Kidney (tissue), 13 donors: ENCODE measurements at regions not wholly inside any gene's neighbourhood (a gene's known extent, or its start where the extent isn't known, plus 50 kb on each side); places are given as distances from the start of the nearest gene placed in this dataset.

Source experiments
- DNase-seq, 5 donors: peaks; one replicate each; pipeline ENCODE4 v3.0.0-alpha.2; 2013 to 2020
- FAIRE-seq: peaks from 2 replicates; lab custom pipeline; 2012; peaks lifted over from hg19 to GRCh38; lab: Jason Lieb, UNC
- H3K27ac ChIP-seq, 2 donors: one replicate each; pipeline ENCODE4 v1.7.0; 2013; ENCODE audit warnings: low read depth in 2 of 2, low read length in 2 of 2, inconsistent platforms in 1 of 2
- H3K27me3 ChIP-seq: one replicate; pipeline ENCODE4 v1.7.1; 2013; ENCODE audit warnings: low read length, inconsistent platforms; ENCODE audit not compliant: control insufficient read depth, insufficient read depth
- H3K36me3 ChIP-seq, 3 donors: one replicate each; pipeline versions ENCODE4 v1.7.0 to v1.7.1; 2013; ENCODE audit warnings: low read length in 3 of 3, control low read depth in 1 of 3, inconsistent platforms in 1 of 3; ENCODE audit not compliant: insufficient read depth in 3 of 3, control insufficient read depth in 2 of 3
- H3K4me1 ChIP-seq, 3 donors: one replicate each; pipeline versions ENCODE4 v1.7.0 to v1.7.1; 2013; ENCODE audit warnings: low read length in 3 of 3, inconsistent platforms in 1 of 3, low read depth in 1 of 3; ENCODE audit not compliant: control insufficient read depth in 2 of 3, insufficient read depth in 2 of 3
- H3K4me3 ChIP-seq, 3 donors: one replicate each; pipeline versions ENCODE4 v1.7.0 to v1.8.1; 2013; ENCODE audit warnings: low read length in 3 of 3, control low read depth in 1 of 3, inconsistent platforms in 1 of 3
- H3K9ac ChIP-seq, 3 donors: one replicate each; pipeline versions ENCODE4 v1.7.0 to v1.7.1; 2013; ENCODE audit warnings: low read length in 3 of 3, control low read depth in 1 of 3, inconsistent platforms in 1 of 3
- H3K9me3 ChIP-seq, 3 donors: one replicate each; pipeline versions ENCODE4 v1.7.0 to v1.7.1; 2013; ENCODE audit warnings: low read length in 3 of 3, control low read depth in 1 of 3, inconsistent platforms in 1 of 3; ENCODE audit not compliant: control insufficient read depth in 2 of 3, insufficient read depth in 1 of 3
- CTCF ChIP-seq: IDR thresholded peaks from 3 replicates; pipeline ENCODE4 v1.5.1; 2012; ENCODE audit warnings: mild to moderate bottlenecking, moderate library complexity, borderline replicate concordance; ENCODE audit not compliant: insufficient read depth; ENCODE audit errors: extremely low read depth
- intact Hi-C: fragments of 100-400 bp; cut with DNase I; formaldehyde crosslinking; loops from one replicate; pipeline ENCODE4 v1.11.1; 2022
- donor health status: control.
- donor health status: control.
- donor health status: control.
- donor health status: control.
- donor health status: control.
- donor health status: DM: yes; HTN: yes; CAD: no.
- donor health status: Normal renal cell carcinoma (clear cell type).

GRCh38 chr13:67314405-67314804 lies 84.3 kb upstream of the PCDH9 start:
- no peak overlapping the region for H3K27ac ChIP-seq
- H3K9me3 ChIP-seq: no peaks in the 10 kb centered on the region
- FAIRE-seq: no peak
- H3K27me3 ChIP-seq: no peaks in the 10 kb centered on the region
- no peak for DNase-seq
- no peak for TF ChIP-seq CTCF
- no peak overlapping the region for H3K9ac ChIP-seq
- no peak overlapping the region for H3K4me3 ChIP-seq
- H3K4me1 ChIP-seq: no peaks in the 10 kb centered on the region
- H3K36me3 ChIP-seq: no peaks in the 10 kb centered on the region
- intact Hi-C loops: no loop called here

GRCh38 chr13:67308004-67308772 lies 78.1 kb upstream of the PCDH9 start:
- Histone ChIP-seq H3K4me1 (no peaks in the 10 kb centered on the region), H3K4me3 (no peak overlapping the region), H3K36me3 (no peaks in the 10 kb centered on the region), H3K9me3 (no peaks in the 10 kb centered on the region), H3K27ac (no peak overlapping the region), H3K27me3 (no peaks in the 10 kb centered on the region), H3K9ac (no peak overlapping the region)
- no peak for FAIRE-seq
- intact Hi-C loops: no loop called here
- DNase-seq: peak in 1 of 5 donors; percentile 1
- TF ChIP-seq CTCF: no peak

- Histone ChIP-seq H3K27me3 (no peaks in the 10 kb centered on the region), H3K36me3 (no peaks in the 10 kb centered on the region), H3K9me3 (no peaks in the 10 kb centered on the region), H3K4me3 (no peak overlapping the region), H3K9ac (no peak overlapping the region), H3K27ac (no peak overlapping the region), H3K4me1 (no peaks in the 10 kb centered on the region)
- FAIRE-seq (no peak), DNase-seq (no peak)
- intact Hi-C loops: no loop called here
- no peak for TF ChIP-seq CTCF
Measured at GRCh38 chr13:67306742-67307141, 76.6 kb upstream of the PCDH9 start.
